Neural progenitor cell (in vitro differentiated cells): ENCODE measurements at regions not wholly inside any gene's neighbourhood (a gene's known extent, or its start where the extent isn't known, plus 50 kb on each side); places are given as distances from the start of the nearest gene placed in this dataset.

ENCODE experiments used
- CTCF ChIP-seq: fragments of 200-600 bp; sonication (generic); IDR thresholded peaks from 2 replicates; pipeline ENCODE4 v1.5.1; 2017; ENCODE audit warnings: antibody characterized with exemption, mild to moderate bottlenecking
- EZH2 ChIP-seq: fragments of 200-600 bp; sonication (generic); IDR thresholded peaks from 2 replicates; pipeline ENCODE4 v1.6.1; 2017; ENCODE audit warnings: antibody characterized with exemption, mild to moderate bottlenecking, moderate library complexity
- EZH2phosphoT487 ChIP-seq: fragments of 200-600 bp; sonication (generic); IDR thresholded peaks from 2 replicates; pipeline ENCODE4 v1.6.1; 2017; ENCODE audit warnings: antibody characterized with exemption

GRCh38 chr13:76250211-76250610 lies 614.1 kb downstream of the LMO7 start:
- TF ChIP-seq CTCF (no peak), EZH2 (no peak), EZH2phosphoT487 (no peak)
